OCI-LY7 (cell line): ENCODE measurements at regions not wholly inside any gene's neighbourhood (a gene's known extent, or its start where the extent isn't known, plus 50 kb on each side); places are given as distances from the start of the nearest gene placed in this dataset.

Source experiments
- CTCF ChIP-seq: fragments of 200-600 bp; sonication (generic); conservative IDR thresholded peaks from 2 replicates; pipeline ENCODE4 v1.5.1; 2014; ENCODE audit warnings: mild to moderate bottlenecking, antibody characterized with exemption, low read length, moderate library complexity, mixed read lengths
- EZH2phosphoT487 ChIP-seq: fragments of 200-600 bp; sonication (generic); IDR thresholded peaks from 2 replicates; pipeline ENCODE4 v1.6.1; 2018; ENCODE audit warnings: low read depth, borderline replicate concordance, mild to moderate bottlenecking, mixed run types, antibody characterized with exemption, low read length, moderate library complexity, mixed read lengths

GRCh38 chr6:88499845-88500699 is 333.9 kb upstream of the CNR1 start:
- no peak for TF ChIP-seq CTCF
- no peak for TF ChIP-seq EZH2phosphoT487
